HL-60/S4 treated with phorbol 12-myristate 13-acetate at 8.2 ng/mL for 4 days and 3 days (cell line): ENCODE measurements at regions not wholly inside any gene's neighbourhood (a gene's known extent, or its start where the extent isn't known, plus 50 kb on each side); places are given as distances from the start of the nearest gene placed in this dataset.

ENCODE experiments used
- in situ Hi-C: fragments of 300-500 bp; cut with MboI; formaldehyde crosslinking; loops from 2 replicates; pipeline ENCODE4 v1.15.0; 2022; ENCODE audit warnings: low sequenced_read_pairs

- in situ Hi-C loops = no loop called here
Observed at GRCh38 chr7:25789701-25790640, 362.0 kb upstream of the NFE2L3 start.

GRCh38 chr7:25790963-25791362, 361.0 kb upstream of the NFE2L3 start:
- in situ Hi-C loops = no loop called here

GRCh38 chr7:25792586-25792985, 359.4 kb upstream of the NFE2L3 start:
- in situ Hi-C loops = no loop called here

GRCh38 chr7:25795824-25796235, 356.2 kb upstream of the NFE2L3 start:
- in situ Hi-C loops = no loop called here

- in situ Hi-C loops = no loop called here
Observed at GRCh38 chr7:25798344-25798743, 353.7 kb upstream of the NFE2L3 start.

- in situ Hi-C loops = no loop called here
Observed at GRCh38 chr7:25801214-25801613, 350.8 kb upstream of the NFE2L3 start.

GRCh38 chr7:25802057-25802456, 349.9 kb upstream of the NFE2L3 start:
- in situ Hi-C loops = no loop called here

GRCh38 chr7:25802473-25802872, 349.5 kb upstream of the NFE2L3 start:
- in situ Hi-C loops = no loop called here

GRCh38 chr7:25803117-25803887, 348.7 kb upstream of the NFE2L3 start:
- in situ Hi-C loops = no loop called here

- in situ Hi-C loops = no loop called here
Observed at GRCh38 chr7:25804154-25804553, 347.8 kb upstream of the NFE2L3 start.

GRCh38 chr7:25805027-25805687, 346.8 kb upstream of the NFE2L3 start:
- in situ Hi-C loops = no loop called here

GRCh38 chr7:25807086-25807611, 344.8 kb upstream of the NFE2L3 start:
- in situ Hi-C loops = no loop called here

GRCh38 chr7:25809441-25809840, 342.6 kb upstream of the NFE2L3 start:
- in situ Hi-C loops = no loop called here

GRCh38 chr7:25812086-25812850, 339.7 kb upstream of the NFE2L3 start:
- in situ Hi-C loops = no loop called here

GRCh38 chr7:25813381-25813780, 338.6 kb upstream of the NFE2L3 start:
- in situ Hi-C loops = no loop called here

GRCh38 chr7:25815711-25816110, 336.3 kb upstream of the NFE2L3 start:
- in situ Hi-C loops = no loop called here

- in situ Hi-C loops = no loop called here
Observed at GRCh38 chr7:25820432-25821040, 331.5 kb upstream of the NFE2L3 start.

- in situ Hi-C loops = no loop called here
Observed at GRCh38 chr7:25821225-25821624, 330.8 kb upstream of the NFE2L3 start.

- in situ Hi-C loops = no loop called here
Observed at GRCh38 chr7:25822823-25823222, 329.2 kb upstream of the NFE2L3 start.

- in situ Hi-C loops = no loop called here
Observed at GRCh38 chr7:25823571-25823970, 328.4 kb upstream of the NFE2L3 start.
